GM12873 (cell line): ENCODE measurements at regions not wholly inside any gene's neighbourhood (a gene's known extent, or its start where the extent isn't known, plus 50 kb on each side); places are given as distances from the start of the nearest gene placed in this dataset.

ENCODE experiments used
- CTCF ChIP-seq: IDR thresholded peaks from 2 replicates; pipeline ENCODE4 v1.5.1; 2012; ENCODE audit warnings: low read depth, mild to moderate bottlenecking, moderate library complexity, low read length, control low read depth; ENCODE audit not compliant: insufficient read depth; ENCODE audit errors: missing control alignments

- no peak for TF ChIP-seq CTCF
Observed at GRCh38 chr1:30362603-30362990, 360.8 kb downstream of the MATN1 start.

- no peak for TF ChIP-seq CTCF
Observed at GRCh38 chr1:30360753-30361152, 362.6 kb downstream of the MATN1 start.

GRCh38 chr1:30360281-30360680 lies 363.1 kb downstream of the MATN1 start:
- TF ChIP-seq CTCF = no peak

- TF ChIP-seq CTCF = no peak
Observed at GRCh38 chr1:30359539-30360220, 363.7 kb downstream of the MATN1 start.

- TF ChIP-seq CTCF = no peak
Observed at GRCh38 chr1:30358500-30358899, 364.9 kb downstream of the MATN1 start.

GRCh38 chr1:30356839-30357238 lies 366.5 kb downstream of the MATN1 start:
- TF ChIP-seq CTCF = no peak

- no peak for TF ChIP-seq CTCF
Observed at GRCh38 chr1:30354410-30354809, 369.0 kb downstream of the MATN1 start.
